Panc1 (cell line): ENCODE measurements at regions not wholly inside any gene's neighbourhood (a gene's known extent, or its start where the extent isn't known, plus 50 kb on each side); places are given as distances from the start of the nearest gene placed in this dataset.

Experiments used
- ATAC-seq: fragments of 200-7000 bp; cut with Tn5 transposase; 2 replicates; pipeline ENCODE4 v1.9.1; 2020; ENCODE audit warnings: mild to moderate bottlenecking, moderate library complexity
- BruUV-seq: library from RNA; stranded (reverse); fragments of 400-500 nt; replicated peaks from 2 replicates; lab custom pipeline; 2021; lab: Mats Ljungman, UMichigan
- CTCF ChIA-PET: fragments of 300-600 bp; sonication (Branson Sonifier 250); formaldehyde crosslinking; loops from one replicate; lab custom pipeline; 2022; ENCODE audit warnings: antibody characterized with exemption; lab: Charles Lee
- POLR2A ChIA-PET: fragments of 300-600 bp; sonication (Branson Sonifier 250); formaldehyde crosslinking; loops from one replicate; lab custom pipeline; 2022; ENCODE audit warnings: antibody characterized with exemption; lab: Charles Lee
- DNase-seq: peaks from one replicate; pipeline ENCODE4 v3.0.0-alpha.2; 2010; ENCODE audit warnings: low read depth, low spot score
- H3K27ac ChIP-seq: 2 replicates; pipeline ENCODE4 v1.5.1; 2011; ENCODE audit warnings: mild to moderate bottlenecking, low read length, inconsistent platforms
- H3K27me3 ChIP-seq: fragments of 200-500 bp; sonication (Bioruptor generic); 2 replicates; pipeline ENCODE4 v1.6.0; 2014; ENCODE audit warnings: low read length, inconsistent platforms; ENCODE audit not compliant: control insufficient read depth, insufficient read depth
- H3K36me3 ChIP-seq: fragments of 200-500 bp; sonication (Bioruptor generic); 2 replicates; pipeline ENCODE4 v1.5.1; 2014; ENCODE audit warnings: inconsistent platforms, mild to moderate bottlenecking, low read length, moderate library complexity; ENCODE audit not compliant: control insufficient read depth, insufficient read depth
- H3K4me1 ChIP-seq: 2 replicates; pipeline ENCODE4 v1.5.1; 2011; ENCODE audit warnings: inconsistent platforms, mild to moderate bottlenecking, low read length, moderate library complexity; ENCODE audit not compliant: control insufficient read depth, insufficient read depth
- H3K4me3 ChIP-seq, 2 experiments: 2 replicates each; pipeline ENCODE4 v1.5.1; 2011 to 2012; ENCODE audit warnings: low read depth in 2 of 2, low read length in 2 of 2, mild to moderate bottlenecking in 2 of 2, inconsistent platforms in 1 of 2, moderate library complexity in 1 of 2
- H3K9me3 ChIP-seq: fragments of 200-500 bp; sonication (Bioruptor generic); 2 replicates; pipeline ENCODE4 v1.5.1; 2014; ENCODE audit warnings: low read depth, mild to moderate bottlenecking, inconsistent platforms, low read length, moderate library complexity; ENCODE audit not compliant: control insufficient read depth, insufficient read depth
- POLR2AphosphoS5 ChIP-seq: IDR thresholded peaks from 2 replicates; pipeline ENCODE4 v1.6.1; 2012; ENCODE audit warnings: mild to moderate bottlenecking, low read depth, low read length, moderate library complexity
- SIN3A ChIP-seq: IDR thresholded peaks from 2 replicates; pipeline ENCODE4 v1.6.1; 2012; ENCODE audit warnings: low read depth, mild to moderate bottlenecking, low read length, moderate library complexity, borderline replicate concordance; ENCODE audit not compliant: insufficient read depth
- TCF7L2 ChIP-seq: IDR thresholded peaks from 2 replicates; pipeline ENCODE4 v1.6.1; 2011; ENCODE audit warnings: mild to moderate bottlenecking, low read depth, low read length, inconsistent platforms
- in situ Hi-C: cut with HindIII; loops from 2 replicates; pipeline ENCODE4 v1.10.0; 2016; ENCODE audit warnings: low sequenced_read_pairs, low pct_unique_long_range_greater_than_20kb
- intact Hi-C: fragments of 100-400 bp; cut with micrococcal nuclease; formaldehyde crosslinking; loops from one replicate; pipeline ENCODE4 v1.10.0; 2022; ENCODE audit not compliant: unreplicated experiment
- TF ChIP-seq, protein P1 (sequence below): fragments of 450-650 bp; IDR thresholded peaks from 2 replicates; pipeline ENCODE4 v1.5.1; 2017; ENCODE audit warnings: mild to moderate bottlenecking
- TF ChIP-seq, protein P2 (sequence below), 2 experiments: IDR thresholded peaks; 2 replicates each; pipeline ENCODE4 v1.6.1; 2011 to 2012; ENCODE audit warnings: low read depth in 2 of 2, control low read depth in 1 of 2, low read length in 1 of 2, mild to moderate bottlenecking in 1 of 2, moderate library complexity in 1 of 2; ENCODE audit not compliant: insufficient read depth in 1 of 2

GRCh38 chr4:125522588-125522987 is 207.8 kb downstream of the FAT4 start:
- in situ Hi-C loops, result no loop called here
- no peaks in the 10 kb centered on the region for H3K27me3 ChIP-seq
- no peaks in the 10 kb centered on the region for H3K9me3 ChIP-seq
- CTCF ChIA-PET, result interaction anchor here (0.6 kb wide), 1 partner anchor 21 kb away, joined by 3 read pairs; no protein-coding TSS in a partner anchor
- H3K4me1 ChIP-seq, result peaks cover 8% of the 10 kb centered on the region
- intact Hi-C loops, result loop anchor here (5.0 to 10.0 kb wide), 2 partner anchors 202 to 205 kb away; no protein-coding TSS in a partner anchor
- no peaks in the 10 kb centered on the region for H3K36me3 ChIP-seq
- BruUV-seq, result no TSS peak
- POLR2A ChIA-PET, result no interaction called here
- ATAC-seq, result peak; percentile 74
- peak overlapping the region; percentile 80 for H3K27ac ChIP-seq
- TF ChIP-seq SIN3A, result no peak
- no peak for TF ChIP-seq POLR2AphosphoS5
- no peak for TF ChIP-seq TCF7L2
- DNase-seq, result no peak
- H3K4me3 ChIP-seq, result peak overlapping the region; percentile 31 to 58

GRCh38 chr4:125522992-125523391 is 208.2 kb downstream of the FAT4 start:
- Histone ChIP-seq H3K4me3 (peak overlapping the region; percentile 31 to 58), H3K4me1 (peaks cover 8% of the 10 kb centered on the region), H3K9me3 (no peaks in the 10 kb centered on the region), H3K36me3 (no peaks in the 10 kb centered on the region), H3K27ac (peak overlapping the region; percentile 80), H3K27me3 (no peaks in the 10 kb centered on the region)
- ChIA-PET POLR2A (no interaction called here), CTCF (no interaction called here)
- TF ChIP-seq, protein P1, sequence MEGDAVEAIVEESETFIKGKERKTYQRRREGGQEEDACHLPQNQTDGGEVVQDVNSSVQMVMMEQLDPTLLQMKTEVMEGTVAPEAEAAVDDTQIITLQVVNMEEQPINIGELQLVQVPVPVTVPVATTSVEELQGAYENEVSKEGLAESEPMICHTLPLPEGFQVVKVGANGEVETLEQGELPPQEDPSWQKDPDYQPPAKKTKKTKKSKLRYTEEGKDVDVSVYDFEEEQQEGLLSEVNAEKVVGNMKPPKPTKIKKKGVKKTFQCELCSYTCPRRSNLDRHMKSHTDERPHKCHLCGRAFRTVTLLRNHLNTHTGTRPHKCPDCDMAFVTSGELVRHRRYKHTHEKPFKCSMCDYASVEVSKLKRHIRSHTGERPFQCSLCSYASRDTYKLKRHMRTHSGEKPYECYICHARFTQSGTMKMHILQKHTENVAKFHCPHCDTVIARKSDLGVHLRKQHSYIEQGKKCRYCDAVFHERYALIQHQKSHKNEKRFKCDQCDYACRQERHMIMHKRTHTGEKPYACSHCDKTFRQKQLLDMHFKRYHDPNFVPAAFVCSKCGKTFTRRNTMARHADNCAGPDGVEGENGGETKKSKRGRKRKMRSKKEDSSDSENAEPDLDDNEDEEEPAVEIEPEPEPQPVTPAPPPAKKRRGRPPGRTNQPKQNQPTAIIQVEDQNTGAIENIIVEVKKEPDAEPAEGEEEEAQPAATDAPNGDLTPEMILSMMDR, result no peak
- no peak for TF ChIP-seq TCF7L2
- TF ChIP-seq, protein P2, sequence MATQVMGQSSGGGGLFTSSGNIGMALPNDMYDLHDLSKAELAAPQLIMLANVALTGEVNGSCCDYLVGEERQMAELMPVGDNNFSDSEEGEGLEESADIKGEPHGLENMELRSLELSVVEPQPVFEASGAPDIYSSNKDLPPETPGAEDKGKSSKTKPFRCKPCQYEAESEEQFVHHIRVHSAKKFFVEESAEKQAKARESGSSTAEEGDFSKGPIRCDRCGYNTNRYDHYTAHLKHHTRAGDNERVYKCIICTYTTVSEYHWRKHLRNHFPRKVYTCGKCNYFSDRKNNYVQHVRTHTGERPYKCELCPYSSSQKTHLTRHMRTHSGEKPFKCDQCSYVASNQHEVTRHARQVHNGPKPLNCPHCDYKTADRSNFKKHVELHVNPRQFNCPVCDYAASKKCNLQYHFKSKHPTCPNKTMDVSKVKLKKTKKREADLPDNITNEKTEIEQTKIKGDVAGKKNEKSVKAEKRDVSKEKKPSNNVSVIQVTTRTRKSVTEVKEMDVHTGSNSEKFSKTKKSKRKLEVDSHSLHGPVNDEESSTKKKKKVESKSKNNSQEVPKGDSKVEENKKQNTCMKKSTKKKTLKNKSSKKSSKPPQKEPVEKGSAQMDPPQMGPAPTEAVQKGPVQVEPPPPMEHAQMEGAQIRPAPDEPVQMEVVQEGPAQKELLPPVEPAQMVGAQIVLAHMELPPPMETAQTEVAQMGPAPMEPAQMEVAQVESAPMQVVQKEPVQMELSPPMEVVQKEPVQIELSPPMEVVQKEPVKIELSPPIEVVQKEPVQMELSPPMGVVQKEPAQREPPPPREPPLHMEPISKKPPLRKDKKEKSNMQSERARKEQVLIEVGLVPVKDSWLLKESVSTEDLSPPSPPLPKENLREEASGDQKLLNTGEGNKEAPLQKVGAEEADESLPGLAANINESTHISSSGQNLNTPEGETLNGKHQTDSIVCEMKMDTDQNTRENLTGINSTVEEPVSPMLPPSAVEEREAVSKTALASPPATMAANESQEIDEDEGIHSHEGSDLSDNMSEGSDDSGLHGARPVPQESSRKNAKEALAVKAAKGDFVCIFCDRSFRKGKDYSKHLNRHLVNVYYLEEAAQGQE (IDR thresholded peaks at IDR 0.05; ENCODE audit: insufficient read depth in 1 of 2, low read depth in 2 of 2, low read length in 1 of 2), result no peak
- 0 out of 2 replicates have a peak, but pooled peaks have one; percentile 23 for TF ChIP-seq POLR2AphosphoS5
- TF ChIP-seq SIN3A, result no peak
- ATAC-seq (peak; percentile 96), DNase-seq (peak; percentile 7)
- in situ Hi-C loops (no loop called here), intact Hi-C loops (loop anchor here (5.0 to 10.0 kb wide), 2 partner anchors 202 to 206 kb away; no protein-coding TSS in a partner anchor)
- BruUV-seq, result no TSS peak

- Histone ChIP-seq H3K9me3 (no peaks in the 10 kb centered on the region), H3K27ac (no peak overlapping the region), H3K36me3 (no peaks in the 10 kb centered on the region), H3K4me1 (peaks cover 8% of the 10 kb centered on the region; the same call in 1 of the 2 replicates), H3K4me3 (no peak overlapping the region), H3K27me3 (no peaks in the 10 kb centered on the region)
- TF ChIP-seq, protein P2 (IDR thresholded peaks at IDR 0.05; ENCODE audit: insufficient read depth in 1 of 2, low read depth in 2 of 2, low read length in 1 of 2), result no peak
- no peak for TF ChIP-seq POLR2AphosphoS5
- TF ChIP-seq SIN3A, result no peak
- TF ChIP-seq, protein P1, result no peak
- no peak for TF ChIP-seq TCF7L2
- CTCF ChIA-PET, result no interaction called here
- BruUV-seq, result no TSS peak
- in situ Hi-C loops (no loop called here), intact Hi-C loops (loop anchor here (10.0 kb wide), 1 partner anchor 198 kb away; no protein-coding TSS in a partner anchor)
- ATAC-seq (no peak), DNase-seq (no peak)
- POLR2A ChIA-PET, result no interaction called here
These were observed 211.7 kb downstream of the FAT4 start for GRCh38 chr4:125526420-125526819.
